ENCODE measurements at regions not wholly inside any gene's neighbourhood (a gene's known extent, or its start where the extent isn't known, plus 50 kb on each side); places are given as distances from the start of the nearest gene placed in this dataset.

DNA sequence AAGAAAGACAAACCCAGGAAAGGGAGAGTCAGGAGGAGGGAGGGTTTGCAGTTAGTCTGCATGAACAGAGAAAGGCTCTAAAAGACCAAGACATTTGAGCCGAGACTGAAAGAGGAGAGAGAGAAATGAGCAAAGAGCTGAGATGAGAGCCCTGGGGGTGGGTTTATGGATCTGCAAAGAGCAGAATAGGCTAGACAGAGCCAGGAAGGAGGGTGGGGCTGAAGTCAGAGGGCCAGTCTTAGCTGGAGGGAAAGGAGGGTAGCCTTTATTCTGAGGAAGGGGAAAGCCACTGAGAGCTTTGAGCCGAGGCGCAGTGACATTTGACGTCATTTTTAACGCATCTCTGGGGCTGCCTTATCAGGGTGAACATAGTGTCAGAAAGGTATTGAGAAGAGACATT is 85.7 kb upstream of the CDH13 start:
- Histone ChIP-seq H3K27me3 (ENCODE audit: control insufficient read depth in 2 of 2, insufficient read depth in 2 of 2, low read length in 2 of 2) (peaks cover 0 to 18% of the 10 kb centered on the region in 2 experiments), H3K36me3 (ENCODE audit: control insufficient read depth in 2 of 2, extremely low read depth in 1 of 2, insufficient read depth in 2 of 2, low read length in 2 of 2) (no peaks in the 10 kb centered on the region), H2AFZ (ENCODE audit: low read depth, low read length) (no peak overlapping the region), H3K4me2 (ENCODE audit: insufficient read depth, low read length) (no peak overlapping the region), H3K9ac (replicated peaks; ENCODE audit: extremely low read depth, insufficient read depth, low read length) (no peak overlapping the region), H3K9me3 (replicated peaks; ENCODE audit: control insufficient read depth, insufficient read depth, low read length) (no peaks in the 10 kb centered on the region), H3K9me1 (replicated peaks; ENCODE audit: control insufficient read depth, extremely low read depth, insufficient read depth, low read length) (no peaks in the 10 kb centered on the region), H3K27ac (ENCODE audit: insufficient read depth, low read depth, low read length) (no peak overlapping the region), H3K79me2 (ENCODE audit: control insufficient read depth, insufficient read depth, low read length) (no peaks in the 10 kb centered on the region), H3K4me1 (ENCODE audit: control insufficient read depth, extremely low read depth, insufficient read depth, low read length) (no peaks in the 10 kb centered on the region), H4K20me1 (replicated peaks; ENCODE audit: control insufficient read depth, extremely low read depth, insufficient read depth, low read length) (no peaks in the 10 kb centered on the region), H3K4me3 (replicated peaks in 1 of 3; ENCODE audit: insufficient read depth in 1 of 3, low read depth in 1 of 3, low read length in 3 of 3) (no peak overlapping the region)
- no peak for FAIRE-seq
- DNase-seq (ENCODE audit: low read depth, low spot score) = no peak
- dilution Hi-C loops (cut with MboI; ENCODE audit: extremely low pct_ligation_motif_present, low sequenced_read_pairs) (no loop called here), intact Hi-C loops (cut with micrococcal nuclease) (no loop called here)
- ChIA-PET CTCF (interaction anchor here (1.7 kb wide), 1 partner anchor 84 kb away, joined by 5 read pairs; no protein-coding TSS in a partner anchor), POLR2A (no interaction called here)
- TF ChIP-seq JUN (IDR thresholded peaks at IDR 0.05; ENCODE audit: borderline replicate concordance, insufficient read depth, insufficient read length, low read depth) (no peak), FOS (IDR thresholded peaks at IDR 0.05; ENCODE audit: borderline replicate concordance, insufficient read depth, low read length) (no peak), POLR2A (IDR thresholded peaks at IDR 0.05; ENCODE audit: low read depth, low read length) (no peak), EZH2 (IDR thresholded peaks at IDR 0.05; ENCODE audit: borderline replicate concordance, low read depth, low read length, severe bottlenecking) (no peak), GATA2 (IDR thresholded peaks at IDR 0.05; ENCODE audit: insufficient read depth, insufficient read length, low read depth, low read length) (no peak), POLR2AphosphoS5 (IDR thresholded peaks at IDR 0.05; ENCODE audit: insufficient read depth, low read depth, low read length) (no peak), MYC (IDR thresholded peaks at IDR 0.05; ENCODE audit: low read depth, low read length) (no peak)
- TF ChIP-seq, protein P1, sequence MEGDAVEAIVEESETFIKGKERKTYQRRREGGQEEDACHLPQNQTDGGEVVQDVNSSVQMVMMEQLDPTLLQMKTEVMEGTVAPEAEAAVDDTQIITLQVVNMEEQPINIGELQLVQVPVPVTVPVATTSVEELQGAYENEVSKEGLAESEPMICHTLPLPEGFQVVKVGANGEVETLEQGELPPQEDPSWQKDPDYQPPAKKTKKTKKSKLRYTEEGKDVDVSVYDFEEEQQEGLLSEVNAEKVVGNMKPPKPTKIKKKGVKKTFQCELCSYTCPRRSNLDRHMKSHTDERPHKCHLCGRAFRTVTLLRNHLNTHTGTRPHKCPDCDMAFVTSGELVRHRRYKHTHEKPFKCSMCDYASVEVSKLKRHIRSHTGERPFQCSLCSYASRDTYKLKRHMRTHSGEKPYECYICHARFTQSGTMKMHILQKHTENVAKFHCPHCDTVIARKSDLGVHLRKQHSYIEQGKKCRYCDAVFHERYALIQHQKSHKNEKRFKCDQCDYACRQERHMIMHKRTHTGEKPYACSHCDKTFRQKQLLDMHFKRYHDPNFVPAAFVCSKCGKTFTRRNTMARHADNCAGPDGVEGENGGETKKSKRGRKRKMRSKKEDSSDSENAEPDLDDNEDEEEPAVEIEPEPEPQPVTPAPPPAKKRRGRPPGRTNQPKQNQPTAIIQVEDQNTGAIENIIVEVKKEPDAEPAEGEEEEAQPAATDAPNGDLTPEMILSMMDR (IDR thresholded peaks at IDR 0.05; ENCODE audit: extremely low read depth in 1 of 2, insufficient read depth in 1 of 2, low read depth in 1 of 2, low read length in 2 of 2) = no peak
- TF ChIP-seq, protein P2, sequence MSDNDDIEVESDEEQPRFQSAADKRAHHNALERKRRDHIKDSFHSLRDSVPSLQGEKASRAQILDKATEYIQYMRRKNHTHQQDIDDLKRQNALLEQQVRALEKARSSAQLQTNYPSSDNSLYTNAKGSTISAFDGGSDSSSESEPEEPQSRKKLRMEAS (IDR thresholded peaks at IDR 0.05; ENCODE audit: insufficient read depth, insufficient read length) = no peak
- BruUV-seq (replicated peaks) = no TSS peak

Data from endothelial cell of umbilical vein (primary cell).